CD4-positive, CD25-positive, alpha-beta regulatory T cell (primary cell): ENCODE measurements at regions not wholly inside any gene's neighbourhood (a gene's known extent, or its start where the extent isn't known, plus 50 kb on each side); places are given as distances from the start of the nearest gene placed in this dataset.

Experiments
- ATAC-seq, 2 donors: fragments of 150-1000 bp; cut with Tn5 transposase; one replicate each; pipeline ENCODE4 v1.10.0; 2021; ENCODE audit warnings: low read depth in 2 of 2, moderate number of reproducible peaks in 2 of 2, moderate library complexity in 1 of 2
- DNase-seq, 3 donors: peaks; one replicate each; pipeline versions ENCODE4 v3.0.0 to v3.0.0-alpha.2; 2012 to 2022; ENCODE audit warnings: mixed read lengths in 1 of 3
- H3K27ac ChIP-seq: one replicate; pipeline ENCODE4 v1.7.0; 2013; ENCODE audit warnings: mild to moderate bottlenecking, low read length; ENCODE audit not compliant: insufficient read depth, poor library complexity, severe bottlenecking
- H3K27me3 ChIP-seq: one replicate; pipeline ENCODE4 v1.7.0; 2013; ENCODE audit warnings: low read length; ENCODE audit not compliant: control insufficient read depth, insufficient read depth
- H3K36me3 ChIP-seq: one replicate; pipeline ENCODE4 v1.7.0; 2013; ENCODE audit warnings: mild to moderate bottlenecking, low read length, moderate library complexity; ENCODE audit not compliant: control insufficient read depth, insufficient read depth
- H3K4me1 ChIP-seq: 2 replicates; pipeline ENCODE4 v1.7.0; 2013; ENCODE audit warnings: mild to moderate bottlenecking, low read length; ENCODE audit not compliant: insufficient read depth, control insufficient read depth, poor library complexity, severe bottlenecking
- H3K4me3 ChIP-seq: one replicate; pipeline ENCODE4 v1.7.0; 2013; ENCODE audit warnings: low read depth, mild to moderate bottlenecking, low read length, moderate library complexity
- H3K9me3 ChIP-seq, 2 experiments: 1 replicate in 1 of 2; 2 replicates in 1 of 2; pipeline ENCODE4 v1.7.0; 2013; ENCODE audit warnings: low read length in 2 of 2, mild to moderate bottlenecking in 1 of 2, moderate library complexity in 1 of 2; ENCODE audit not compliant: control insufficient read depth in 2 of 2
- H3K27ac Mint-ChIP-seq, 3 donors: one replicate each; pipeline ENCODE4 v1.8.0; 2020 to 2022; ENCODE audit warnings: mild to moderate bottlenecking in 3 of 3, mixed read lengths in 3 of 3, moderate library complexity in 2 of 3
- H3K27me3 Mint-ChIP-seq: one replicate; pipeline ENCODE4 v1.8.0; 2022; ENCODE audit warnings: mild to moderate bottlenecking, mixed read lengths
- H3K36me3 Mint-ChIP-seq: one replicate; pipeline ENCODE4 v1.8.0; 2020; ENCODE audit warnings: mixed read lengths
- H3K4me1 Mint-ChIP-seq, 4 donors: one replicate each; pipeline ENCODE4 v1.8.0; 2020 to 2022; ENCODE audit warnings: mixed read lengths in 4 of 4, mild to moderate bottlenecking in 1 of 4
- H3K4me3 Mint-ChIP-seq, 4 donors: one replicate each; pipeline ENCODE4 v1.8.0; 2020 to 2022; ENCODE audit warnings: mild to moderate bottlenecking in 4 of 4, mixed read lengths in 4 of 4, moderate library complexity in 3 of 4
- H3K9me3 Mint-ChIP-seq, 7 donors: one replicate each; pipeline ENCODE4 v1.8.0; 2020 to 2022; ENCODE audit warnings: mixed read lengths in 7 of 7, mild to moderate bottlenecking in 3 of 7, moderate library complexity in 2 of 7

DNA sequence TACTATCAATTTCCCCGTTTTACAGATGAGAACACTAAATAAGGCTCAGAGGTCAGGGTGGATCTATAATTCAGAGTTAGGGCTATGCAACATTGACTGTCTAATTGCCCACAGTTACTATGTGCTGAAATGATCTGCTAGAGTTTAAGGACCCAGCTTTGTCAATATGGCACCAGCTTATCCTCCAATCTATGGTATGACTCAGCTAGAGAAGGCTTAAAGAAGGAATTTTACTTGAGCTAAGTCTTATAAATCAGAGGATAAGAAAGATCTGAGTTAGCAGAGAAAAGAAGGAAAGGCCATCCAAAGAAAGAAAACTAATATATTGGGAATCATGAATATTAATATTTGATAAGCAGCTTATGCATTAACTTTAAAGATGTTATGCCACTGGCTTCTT is 78.1 kb downstream of the ASB9 start:
- no peak for DNase-seq
- H3K27me3 ChIP-seq = no peaks in the 10 kb centered on the region
- H3K9me3 Mint-ChIP-seq = peaks cover 0 to 2% (median 0%) of the 10 kb centered on the region in 7 donors
- H3K4me3 ChIP-seq = no peak overlapping the region
- H3K36me3 ChIP-seq = no peaks in the 10 kb centered on the region
- no peak overlapping the region for H3K27ac Mint-ChIP-seq
- no peaks in the 10 kb centered on the region for H3K4me1 Mint-ChIP-seq
- no peak overlapping the region for H3K27ac ChIP-seq
- H3K4me1 ChIP-seq = no peaks in the 10 kb centered on the region
- H3K36me3 Mint-ChIP-seq = no peaks in the 10 kb centered on the region
- H3K9me3 ChIP-seq = no peaks in the 10 kb centered on the region
- ATAC-seq = no peak
- H3K4me3 Mint-ChIP-seq = no peak overlapping the region
- H3K27me3 Mint-ChIP-seq = no peaks in the 10 kb centered on the region

GRCh38 chrX:15188039-15188438 is 81.8 kb downstream of the ASB9 start:
- no peak overlapping the region for H3K27ac ChIP-seq
- H3K27me3 ChIP-seq = no peaks in the 10 kb centered on the region
- no peak overlapping the region for H3K4me3 Mint-ChIP-seq
- no peaks in the 10 kb centered on the region for H3K9me3 Mint-ChIP-seq
- ATAC-seq (no peak), DNase-seq (no peak)
- H3K4me1 Mint-ChIP-seq = no peaks in the 10 kb centered on the region
- peaks cover 10% of the 10 kb centered on the region for H3K27me3 Mint-ChIP-seq
- H3K9me3 ChIP-seq = no peaks in the 10 kb centered on the region
- no peak overlapping the region for H3K4me3 ChIP-seq
- no peaks in the 10 kb centered on the region for H3K4me1 ChIP-seq
- H3K36me3 Mint-ChIP-seq = no peaks in the 10 kb centered on the region
- H3K36me3 ChIP-seq = no peaks in the 10 kb centered on the region
- H3K27ac Mint-ChIP-seq = no peak overlapping the region

GRCh38 chrX:15177316-15177715 is 92.6 kb downstream of the ASB9 start:
- Histone ChIP-seq H3K27ac (no peak overlapping the region), H3K4me1 (no peaks in the 10 kb centered on the region), H3K36me3 (no peaks in the 10 kb centered on the region), H3K4me3 (no peak overlapping the region), H3K9me3 (no peaks in the 10 kb centered on the region), H3K27me3 (no peaks in the 10 kb centered on the region)
- Mint-ChIP-seq H3K4me1 (no peaks in the 10 kb centered on the region), H3K36me3 (no peaks in the 10 kb centered on the region), H3K27me3 (peaks cover 4% of the 10 kb centered on the region), H3K9me3 (no peaks in the 10 kb centered on the region), H3K4me3 (no peak overlapping the region), H3K27ac (no peak overlapping the region)
- ATAC-seq (no peak), DNase-seq (no peak)

DNA sequence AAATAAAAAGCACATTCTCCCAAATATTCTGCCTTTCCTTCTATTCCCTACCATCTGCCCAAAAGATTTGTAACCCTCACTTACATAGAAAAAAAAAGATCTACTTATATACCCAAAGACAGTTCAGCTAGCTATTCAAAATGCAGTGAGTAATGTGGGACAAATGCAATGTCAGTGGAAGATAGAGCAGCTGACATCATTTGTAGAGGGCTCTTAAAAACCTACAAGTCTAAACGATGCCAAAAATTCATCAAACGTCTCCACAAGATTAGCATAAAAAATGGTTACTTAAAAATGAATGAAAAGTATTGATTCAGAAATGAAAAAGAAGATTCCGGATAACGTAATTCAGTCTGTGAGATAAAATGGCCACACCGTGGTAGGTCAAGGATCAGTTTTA is 96.5 kb downstream of the ASB9 start:
- no peak overlapping the region for H3K27ac Mint-ChIP-seq
- DNase-seq = no peak
- Histone ChIP-seq H3K4me3 (no peak overlapping the region), H3K36me3 (no peaks in the 10 kb centered on the region), H3K27ac (no peak overlapping the region), H3K27me3 (no peaks in the 10 kb centered on the region), H3K4me1 (no peaks in the 10 kb centered on the region), H3K9me3 (no peaks in the 10 kb centered on the region)
- peaks cover 0 to under 1% (median 0%) of the 10 kb centered on the region in 7 donors for H3K9me3 Mint-ChIP-seq
- no peak overlapping the region for H3K4me3 Mint-ChIP-seq
- H3K27me3 Mint-ChIP-seq = no peaks in the 10 kb centered on the region
- peaks cover 0 to 4% (median 2%) of the 10 kb centered on the region in 4 donors for H3K4me1 Mint-ChIP-seq
- no peaks in the 10 kb centered on the region for H3K36me3 Mint-ChIP-seq
- no peak for ATAC-seq

DNA sequence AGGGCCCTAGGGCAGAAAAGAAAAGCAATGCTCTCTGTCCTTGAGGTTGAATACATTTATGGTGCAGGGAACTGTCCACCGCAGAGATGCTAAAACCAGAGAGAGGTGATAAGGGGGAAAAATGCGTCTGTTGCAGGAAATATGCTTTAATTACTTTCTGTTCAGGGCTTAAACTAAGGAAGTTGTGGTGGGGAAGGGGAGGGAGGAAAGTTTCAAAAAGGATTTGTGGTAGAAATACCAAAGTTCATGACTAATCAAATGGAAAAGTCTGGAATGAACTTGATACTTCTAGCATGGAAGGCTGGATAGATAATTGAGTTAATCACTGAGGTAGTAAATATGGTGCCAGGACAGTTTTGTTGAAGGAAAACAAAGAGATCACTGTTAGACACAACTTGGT is 99.0 kb downstream of the ASB9 start:
- H3K4me1 ChIP-seq = no peaks in the 10 kb centered on the region
- DNase-seq (no peak), ATAC-seq (no peak)
- H3K4me3 Mint-ChIP-seq = no peak overlapping the region
- H3K27ac ChIP-seq = no peak overlapping the region
- H3K27ac Mint-ChIP-seq = no peak overlapping the region
- no peaks in the 10 kb centered on the region for H3K36me3 ChIP-seq
- H3K4me3 ChIP-seq = no peak overlapping the region
- H3K27me3 Mint-ChIP-seq = no peaks in the 10 kb centered on the region
- no peaks in the 10 kb centered on the region for H3K27me3 ChIP-seq
- H3K4me1 Mint-ChIP-seq = peaks cover 0 to 6% (median 2%) of the 10 kb centered on the region in 4 donors
- H3K36me3 Mint-ChIP-seq = no peaks in the 10 kb centered on the region
- H3K9me3 ChIP-seq = no peaks in the 10 kb centered on the region
- peaks cover 0 to 3% (median 2%) of the 10 kb centered on the region in 7 donors for H3K9me3 Mint-ChIP-seq

DNA sequence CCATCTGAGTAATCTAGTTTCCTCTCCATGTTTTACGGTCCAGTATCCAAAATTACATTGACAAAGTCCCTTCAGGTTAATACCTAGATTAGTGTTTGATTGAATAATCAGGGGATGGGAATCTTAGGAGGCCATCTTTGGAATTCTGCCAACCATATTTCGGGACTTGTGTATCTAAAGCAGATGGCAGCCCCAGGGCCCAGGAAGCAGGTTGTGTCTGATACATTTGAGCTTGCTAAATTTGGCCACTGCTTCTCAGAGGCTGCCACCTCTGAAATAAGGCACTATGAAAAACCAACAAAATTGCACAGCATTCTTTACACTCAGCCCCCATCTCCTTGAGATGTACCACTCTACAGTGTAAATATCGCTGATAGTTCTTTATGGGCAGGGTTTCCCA is 102.1 kb downstream of the ASB9 start:
- H3K4me3 Mint-ChIP-seq = no peak overlapping the region
- DNase-seq = no peak
- H3K4me1 Mint-ChIP-seq = peaks cover 0 to 7% (median 3%) of the 10 kb centered on the region in 4 donors
- H3K36me3 Mint-ChIP-seq = no peaks in the 10 kb centered on the region
- no peaks in the 10 kb centered on the region for H3K27me3 Mint-ChIP-seq
- no peak overlapping the region for H3K27ac ChIP-seq
- H3K27ac Mint-ChIP-seq = no peak overlapping the region
- H3K4me1 ChIP-seq = no peaks in the 10 kb centered on the region
- H3K9me3 Mint-ChIP-seq = peaks cover 0 to 4% (median 2%) of the 10 kb centered on the region in 7 donors
- no peak for ATAC-seq
- no peak overlapping the region for H3K4me3 ChIP-seq
- H3K36me3 ChIP-seq = no peaks in the 10 kb centered on the region
- no peaks in the 10 kb centered on the region for H3K9me3 ChIP-seq
- no peaks in the 10 kb centered on the region for H3K27me3 ChIP-seq

DNA sequence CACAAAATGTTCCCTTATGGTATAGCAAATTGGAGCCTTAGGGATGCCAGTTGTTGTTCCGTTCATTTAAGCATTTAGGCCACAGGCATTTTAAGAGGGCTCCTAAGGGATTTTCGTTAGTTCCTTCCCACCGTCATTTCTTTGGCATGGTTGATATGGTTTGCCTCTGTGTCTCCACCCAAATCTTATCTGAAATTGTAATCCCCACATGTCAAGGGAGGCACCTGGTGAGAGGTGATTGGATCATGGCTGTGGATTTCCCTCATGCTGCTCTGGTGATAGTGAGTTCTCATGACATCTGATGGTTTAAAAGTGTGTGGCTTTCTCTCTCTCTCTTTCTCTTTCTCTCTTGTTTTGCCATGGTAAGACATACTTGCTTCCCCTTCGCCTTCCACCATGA is 104.1 kb downstream of the ASB9 start:
- ATAC-seq (no peak), DNase-seq (no peak)
- H3K36me3 Mint-ChIP-seq = no peaks in the 10 kb centered on the region
- peaks cover 0 to 4% (median 2%) of the 10 kb centered on the region in 7 donors for H3K9me3 Mint-ChIP-seq
- H3K9me3 ChIP-seq = no peaks in the 10 kb centered on the region
- H3K27ac Mint-ChIP-seq = no peak overlapping the region
- no peaks in the 10 kb centered on the region for H3K27me3 Mint-ChIP-seq
- H3K4me3 ChIP-seq = no peak overlapping the region
- no peaks in the 10 kb centered on the region for H3K36me3 ChIP-seq
- H3K4me1 Mint-ChIP-seq = peaks cover 0 to 16% (median 9%) of the 10 kb centered on the region in 4 donors
- H3K27ac ChIP-seq = no peak overlapping the region
- no peaks in the 10 kb centered on the region for H3K27me3 ChIP-seq
- no peaks in the 10 kb centered on the region for H3K4me1 ChIP-seq
- no peak overlapping the region for H3K4me3 Mint-ChIP-seq

DNA sequence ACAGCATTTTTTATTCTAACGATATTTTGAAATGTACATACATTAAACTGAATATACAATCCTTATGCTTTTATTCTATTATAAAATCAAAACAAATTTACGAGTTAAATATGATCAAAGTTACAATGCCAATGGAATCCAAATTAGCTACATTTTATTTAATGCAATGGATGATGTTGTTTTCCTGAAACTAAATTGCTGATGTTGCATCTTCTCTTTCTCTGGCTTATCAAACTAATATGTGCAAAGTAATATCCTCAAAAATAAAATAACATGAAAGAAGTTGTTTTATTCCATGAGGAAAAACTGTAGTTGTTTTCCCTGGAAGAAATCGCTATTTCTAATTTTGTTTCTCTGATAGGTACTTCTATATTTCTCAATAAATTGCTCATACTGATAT is 106.8 kb downstream of the ASB9 start:
- no peaks in the 10 kb centered on the region for H3K36me3 Mint-ChIP-seq
- peaks cover 8 to 31% (median 17%) of the 10 kb centered on the region in 4 donors for H3K4me1 Mint-ChIP-seq
- Histone ChIP-seq H3K4me1 (peaks cover 4% of the 10 kb centered on the region), H3K27me3 (no peaks in the 10 kb centered on the region), H3K36me3 (no peaks in the 10 kb centered on the region), H3K27ac (no peak overlapping the region), H3K9me3 (no peaks in the 10 kb centered on the region), H3K4me3 (no peak overlapping the region)
- H3K27ac Mint-ChIP-seq = no peak overlapping the region
- peaks cover 0 to 4% (median 1%) of the 10 kb centered on the region in 7 donors for H3K9me3 Mint-ChIP-seq
- H3K4me3 Mint-ChIP-seq = no peak overlapping the region
- no peaks in the 10 kb centered on the region for H3K27me3 Mint-ChIP-seq
- DNase-seq (no peak), ATAC-seq (no peak)
